GM19239 (cell line): ENCODE measurements at regions not wholly inside any gene's neighbourhood (a gene's known extent, or its start where the extent isn't known, plus 50 kb on each side); places are given as distances from the start of the nearest gene placed in this dataset.
"Not testable (repeated sequence)": the region's sequence is repeated elsewhere in the genome, so short reads cannot be mapped to it uniquely, and the experiment has no call there.

ENCODE experiments used
- DNase-seq: peaks from one replicate; pipeline ENCODE4 v3.0.0; 2011; ENCODE audit warnings: low spot score; ENCODE audit not compliant: insufficient read length
- FAIRE-seq: peaks from 2 replicates; lab custom pipeline; 2011; peaks lifted over from hg19 to GRCh38; lab: Jason Lieb, UNC

GRCh38 chr4:140222171-140222570 is 68.2 kb upstream of the MAML3 start:
- DNase-seq (no peak), FAIRE-seq (no peak)

GRCh38 chr4:140220058-140220457 is 66.1 kb upstream of the MAML3 start:
- DNase-seq (no peak), FAIRE-seq (no peak)

- DNase-seq, result no peak
- FAIRE-seq, result no peak
These were observed 65.6 kb upstream of the MAML3 start for GRCh38 chr4:140219567-140219966.

GRCh38 chr4:140219070-140219469 is 65.1 kb upstream of the MAML3 start:
- FAIRE-seq, DNase-seq: not testable (repeated sequence)

- DNase-seq (no peak), FAIRE-seq (no peak)
These were observed 59.8 kb upstream of the MAML3 start for GRCh38 chr4:140213749-140214148.

GRCh38 chr4:140213116-140213515 is 59.1 kb upstream of the MAML3 start:
- DNase-seq (no peak), FAIRE-seq (no peak)

GRCh38 chr4:140212646-140213045 is 58.7 kb upstream of the MAML3 start:
- FAIRE-seq (no peak), DNase-seq (no peak)

- FAIRE-seq, result no peak
- DNase-seq, result no peak
These were observed 58.2 kb upstream of the MAML3 start for GRCh38 chr4:140212194-140212593.

GRCh38 chr4:140211693-140212092 is 57.7 kb upstream of the MAML3 start:
- no peak for FAIRE-seq

GRCh38 chr4:140211161-140211560 is 57.2 kb upstream of the MAML3 start:
- DNase-seq (no peak), FAIRE-seq (no peak)

More at GRCh38 chr4:140211693-140212092, 57.7 kb upstream of the MAML3 start:
- no peak for DNase-seq

- FAIRE-seq, result no peak
These were observed 54.9 kb upstream of the MAML3 start for GRCh38 chr4:140208921-140209320.

More at GRCh38 chr4:140208921-140209320, 54.9 kb upstream of the MAML3 start:
- no peak for DNase-seq
